ENCODE measurements at regions not wholly inside any gene's neighbourhood (a gene's known extent, or its start where the extent isn't known, plus 50 kb on each side); places are given as distances from the start of the nearest gene placed in this dataset.
A peak's percentile ranks its signal among the peaks of the same experiment; 100 is the strongest.

DNA sequence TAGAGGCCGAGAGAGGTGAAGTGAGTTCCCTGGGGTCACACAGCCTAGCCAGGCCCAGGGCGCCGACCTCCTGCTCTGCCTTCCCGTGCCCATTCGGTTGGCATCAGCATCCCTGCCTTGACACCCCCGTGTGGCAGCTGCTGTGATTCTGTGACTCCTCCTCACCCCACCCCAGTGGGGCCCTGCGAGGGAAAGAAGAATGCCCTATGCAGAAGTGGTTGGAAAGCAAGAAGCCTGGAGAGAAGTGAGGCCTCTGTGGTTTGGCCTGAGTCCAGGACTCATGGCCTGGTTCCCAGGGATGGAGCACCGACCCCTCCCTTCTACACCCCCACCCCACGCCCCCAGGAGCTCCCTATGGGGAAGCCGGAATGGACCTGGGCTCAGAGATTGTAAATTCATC is 296.2 kb downstream of the SEC14L1 start:
- intact Hi-C loops (cut with DNase I; ENCODE audit: low total_unique reads): loop anchor here (10.0 kb wide), 1 partner anchor 48 kb away; no protein-coding TSS in a partner anchor

GRCh38 chr17:77437747-77438146 is 297.0 kb downstream of the SEC14L1 start:
- Histone ChIP-seq H3K4me1 (peaks cover 44 to 50% of the 10 kb centered on the region in 2 donors), H3K27me3 (no peaks in the 10 kb centered on the region), H3K9me3 (no peaks in the 10 kb centered on the region), H3K36me3 (no peaks in the 10 kb centered on the region), H3K27ac (peak overlapping the region; percentile 54 to 71), H3K4me3 (no peak overlapping the region)
- TF ChIP-seq POLR2AphosphoS5 (IDR thresholded peaks at IDR 0.05) (no peak), POLR2A (IDR thresholded peaks at IDR 0.05) (no peak), CTCF (IDR thresholded peaks at IDR 0.05) (no peak)
- DNase-seq (ENCODE audit: low spot score in 2 of 2): no peak
- intact Hi-C loops (cut with DNase I; ENCODE audit: low total_unique reads): loop anchor here (10.0 kb wide), 1 partner anchor 47 kb away; no protein-coding TSS in a partner anchor

More for the DNA sequence above, 296.2 kb downstream of the SEC14L1 start:
- no peaks in the 10 kb centered on the region for H3K27me3 ChIP-seq
- no peaks in the 10 kb centered on the region for H3K36me3 ChIP-seq
- no peak for DNase-seq (ENCODE audit: low spot score in 2 of 2)
- no peak overlapping the region for H3K4me3 ChIP-seq
- peak overlapping the region; percentile 60 to 71 for H3K27ac ChIP-seq
- no peak for TF ChIP-seq CTCF (IDR thresholded peaks at IDR 0.05)
- TF ChIP-seq POLR2AphosphoS5 (IDR thresholded peaks at IDR 0.05): no peak
- TF ChIP-seq POLR2A (IDR thresholded peaks at IDR 0.05): no peak
- no peaks in the 10 kb centered on the region for H3K9me3 ChIP-seq
- peaks cover 44 to 50% of the 10 kb centered on the region in 2 donors for H3K4me1 ChIP-seq

GRCh38 chr17:77438241-77439188 is 297.7 kb downstream of the SEC14L1 start:
- peaks cover 42 to 43% of the 10 kb centered on the region in 2 donors for H3K4me1 ChIP-seq
- H3K27me3 ChIP-seq: no peaks in the 10 kb centered on the region
- DNase-seq (ENCODE audit: low spot score in 2 of 2): no peak
- H3K27ac ChIP-seq: peak overlapping the region; percentile 54 to 79
- intact Hi-C loops (cut with DNase I; ENCODE audit: low total_unique reads): loop anchor here (10.0 kb wide), 1 partner anchor 46 kb away; no protein-coding TSS in a partner anchor
- no peak overlapping the region for H3K4me3 ChIP-seq
- H3K36me3 ChIP-seq: no peaks in the 10 kb centered on the region
- no peak for TF ChIP-seq POLR2A (IDR thresholded peaks at IDR 0.05)
- H3K9me3 ChIP-seq: no peaks in the 10 kb centered on the region

DNA sequence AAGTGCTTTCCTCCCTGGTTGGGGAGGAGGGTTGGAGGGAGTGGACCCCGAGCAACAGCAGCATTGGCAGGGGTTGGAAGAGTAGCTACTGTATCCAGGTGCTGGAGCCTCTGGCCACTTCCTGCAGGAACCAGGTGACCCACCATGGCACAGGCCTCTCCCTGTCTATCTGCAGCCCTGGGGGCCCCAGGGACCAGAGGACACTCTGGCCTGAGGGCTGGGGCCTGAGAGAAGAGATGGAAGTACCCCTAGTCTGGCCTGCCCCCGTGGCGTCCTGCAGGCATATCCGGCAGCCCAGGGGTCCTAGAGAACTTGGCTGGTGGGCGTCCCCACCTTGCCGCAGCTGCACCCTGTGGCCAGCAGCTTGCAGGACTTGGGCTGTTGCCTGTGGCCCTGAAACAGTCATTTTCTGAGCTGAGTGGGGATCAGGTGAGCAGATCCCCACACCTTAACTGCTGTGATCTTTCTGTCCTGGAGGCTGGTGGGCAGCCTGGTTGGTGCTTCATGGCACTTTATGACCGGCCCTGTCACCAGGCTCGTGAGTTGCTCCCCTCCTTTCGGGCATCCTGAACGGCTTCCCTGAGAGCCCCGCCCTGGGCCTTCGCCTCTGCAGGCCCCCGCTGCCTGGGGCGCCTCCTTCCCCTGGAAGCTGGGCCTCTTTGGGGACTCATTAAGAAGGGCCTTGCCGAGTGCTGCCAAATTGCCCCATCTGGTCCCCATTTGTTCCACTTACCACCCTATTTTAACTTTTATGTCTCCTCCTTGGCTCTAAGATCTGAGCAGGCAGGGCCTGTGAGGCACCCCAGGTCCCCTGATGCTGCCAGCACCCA is 298.6 kb downstream of the SEC14L1 start:
- Histone ChIP-seq H3K4me1 (peaks cover 35 to 37% of the 10 kb centered on the region in 2 donors), H3K36me3 (no peaks in the 10 kb centered on the region), H3K27ac (peak overlapping the region; percentile 54 to 79), H3K4me3 (no peak overlapping the region), H3K27me3 (no peaks in the 10 kb centered on the region), H3K9me3 (no peaks in the 10 kb centered on the region)
- TF ChIP-seq CTCF (IDR thresholded peaks at IDR 0.05) (no peak), POLR2A (IDR thresholded peaks at IDR 0.05) (no peak), POLR2AphosphoS5 (IDR thresholded peaks at IDR 0.05) (no peak)
- DNase-seq (ENCODE audit: low spot score in 2 of 2): no peak
- intact Hi-C loops (cut with DNase I; ENCODE audit: low total_unique reads): loop anchor here (10.0 kb wide), 1 partner anchor 45 kb away; no protein-coding TSS in a partner anchor

- H3K4me3 ChIP-seq: no peak overlapping the region
- no peaks in the 10 kb centered on the region for H3K27me3 ChIP-seq
- intact Hi-C loops (cut with DNase I; ENCODE audit: low total_unique reads): no loop called here
- H3K36me3 ChIP-seq: no peaks in the 10 kb centered on the region
- H3K9me3 ChIP-seq: no peaks in the 10 kb centered on the region
- H3K27ac ChIP-seq: peak overlapping the region; percentile 54 to 80
- peaks cover 34 to 37% of the 10 kb centered on the region in 2 donors for H3K4me1 ChIP-seq
- no peak for TF ChIP-seq POLR2A (IDR thresholded peaks at IDR 0.05)
- TF ChIP-seq POLR2AphosphoS5 (IDR thresholded peaks at IDR 0.05): no peak
- TF ChIP-seq CTCF (IDR thresholded peaks at IDR 0.05): no peak
- DNase-seq (ENCODE audit: low spot score in 2 of 2): no peak
These were observed 299.8 kb downstream of the SEC14L1 start for GRCh38 chr17:77440560-77440981.

Data from breast epithelium (tissue), 4 donors.